NCI-H2107 treated with DMSO at 0.1 percent for 48 hours (cell line): ENCODE measurements at regions not wholly inside any gene's neighbourhood (a gene's known extent, or its start where the extent isn't known, plus 50 kb on each side); places are given as distances from the start of the nearest gene placed in this dataset.
"Not testable (repeated sequence)": the region's sequence is repeated elsewhere in the genome, so short reads cannot be mapped to it uniquely, and the experiment has no call there.

Experiments
- DNase-seq: peaks from one replicate; lab custom pipeline; 2025; ENCODE audit not compliant: unreplicated experiment; lab: John Stamatoyannopoulos, UW

DNA sequence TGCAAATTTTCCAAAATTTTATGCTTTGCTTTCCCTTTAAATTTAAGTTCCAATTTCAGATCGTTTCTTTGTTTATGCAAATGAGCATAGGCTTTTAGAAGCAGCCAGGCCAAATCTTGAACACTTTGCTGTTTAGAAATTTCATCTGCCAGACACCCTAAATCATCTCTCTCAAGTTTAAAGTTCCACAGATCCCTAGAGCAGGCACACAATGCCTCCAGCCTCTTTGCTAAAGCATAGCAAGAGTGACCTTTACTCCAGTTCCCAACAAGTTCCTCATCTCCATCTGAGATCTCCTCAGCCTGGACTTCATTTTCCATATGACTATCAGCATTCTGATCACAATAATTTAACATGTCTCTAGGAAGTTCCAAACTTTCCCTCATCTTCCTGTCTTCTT, 254.5 kb downstream of the DLL1 start:
- DNase-seq, result not testable (repeated sequence)

DNA sequence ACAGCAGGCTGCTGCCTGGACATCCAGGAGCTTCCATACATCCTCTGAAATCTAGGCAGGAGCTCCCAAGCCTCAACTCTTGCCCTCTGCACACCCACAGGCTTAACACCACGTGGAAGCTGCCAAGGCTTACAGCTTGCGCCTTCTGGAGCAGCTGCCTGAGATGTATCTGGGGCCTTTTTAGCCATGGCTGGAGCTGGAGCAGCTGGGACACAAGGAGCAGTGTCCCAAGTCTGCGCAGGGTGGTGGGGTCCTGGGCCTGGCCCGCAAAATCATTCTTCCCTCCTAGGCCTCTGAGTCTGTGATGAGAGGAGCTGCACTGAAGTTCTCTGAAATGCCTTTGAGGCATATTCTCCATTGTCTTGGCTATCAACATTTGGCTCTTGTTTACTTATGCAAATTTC, 255.0 kb downstream of the DLL1 start:
- DNase-seq, result no peak

DNA sequence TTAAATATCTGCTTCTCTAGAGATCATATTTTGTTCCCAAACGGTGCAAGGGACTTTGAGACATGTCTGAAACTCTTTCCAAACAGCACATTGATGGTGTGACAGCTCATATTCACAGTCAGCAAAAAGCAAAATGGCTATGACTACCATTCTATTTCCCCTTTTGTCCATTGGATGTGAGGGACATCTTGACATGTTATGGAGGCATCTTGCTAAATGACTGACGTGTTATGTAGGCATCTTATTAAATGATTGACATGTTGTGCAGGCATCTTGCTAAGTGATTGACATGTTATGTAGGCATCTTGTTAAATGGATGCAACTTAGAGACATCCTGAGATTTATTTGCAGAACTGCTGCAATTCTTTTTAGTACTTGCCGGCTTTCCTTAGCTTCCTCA, 255.8 kb downstream of the DLL1 start:
- no peak for DNase-seq

DNA sequence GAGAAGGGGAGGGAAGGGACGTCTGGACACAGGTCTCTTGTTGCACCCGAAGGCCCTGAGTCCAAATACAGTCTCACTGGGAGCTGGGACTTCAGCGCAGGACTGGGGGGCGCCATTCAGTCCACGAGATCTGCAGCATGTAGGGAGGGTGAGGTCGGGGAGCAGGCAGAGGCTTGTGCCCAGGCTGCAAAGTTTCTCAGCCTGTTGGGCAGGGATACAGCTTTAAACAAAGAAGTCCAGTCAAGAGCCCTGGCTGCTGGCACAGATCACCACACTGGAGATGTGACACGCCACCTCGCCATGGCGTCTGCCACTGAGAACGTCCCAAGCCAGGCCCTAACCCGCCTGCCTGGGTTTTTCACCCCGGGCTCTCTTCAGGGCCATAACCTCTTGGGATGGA, 256.6 kb downstream of the DLL1 start:
- DNase-seq, result no peak

DNA sequence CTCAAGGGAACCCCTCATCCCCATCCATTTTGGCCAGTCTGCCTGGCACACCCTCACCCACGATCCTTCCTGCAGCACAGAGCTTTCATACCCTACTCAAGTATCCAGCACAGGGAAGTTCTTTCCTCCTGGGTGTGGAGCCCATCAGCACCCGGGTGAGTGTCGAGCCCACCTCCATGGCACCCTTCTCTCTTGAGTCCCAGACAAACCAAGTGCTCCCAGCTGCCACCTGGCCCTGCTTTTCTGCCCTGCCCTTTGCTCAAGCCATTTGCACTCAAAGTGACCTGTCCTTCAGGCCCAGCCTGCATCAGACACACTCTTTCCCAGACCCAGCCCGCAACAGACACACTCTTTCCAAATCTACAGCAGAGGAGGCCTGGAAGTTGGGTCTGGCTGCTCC, 257.2 kb downstream of the DLL1 start:
- no peak for DNase-seq

DNA sequence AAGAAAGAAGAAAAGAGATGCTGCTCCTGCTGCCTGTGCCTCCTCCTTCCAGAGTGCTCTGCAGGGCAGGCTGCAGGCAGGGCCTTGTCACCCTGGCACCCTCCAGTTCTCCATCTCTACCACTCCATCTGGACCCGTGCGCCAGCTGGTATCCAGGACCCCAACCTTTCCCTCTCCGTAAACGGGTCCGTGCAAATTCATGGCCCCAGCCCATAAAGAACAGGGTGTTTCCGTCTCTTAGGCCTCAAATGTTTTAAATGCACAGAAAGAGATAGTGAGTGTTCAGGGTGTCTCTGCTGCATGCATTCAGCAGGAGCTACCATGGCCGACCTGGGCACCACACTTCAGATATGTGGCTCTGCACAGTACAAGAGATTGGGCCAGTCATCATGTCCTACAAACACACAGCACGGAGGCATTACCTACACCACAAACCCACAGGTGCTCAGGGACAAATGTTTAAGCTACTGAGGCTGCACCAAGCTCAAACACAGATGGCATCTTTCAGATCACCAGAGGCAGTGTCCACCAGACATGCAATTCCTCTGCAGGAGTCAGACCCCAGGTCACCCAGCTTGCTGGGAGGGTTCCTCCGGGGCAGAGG, 258.1 kb downstream of the DLL1 start:
- DNase-seq, result no peak

DNA sequence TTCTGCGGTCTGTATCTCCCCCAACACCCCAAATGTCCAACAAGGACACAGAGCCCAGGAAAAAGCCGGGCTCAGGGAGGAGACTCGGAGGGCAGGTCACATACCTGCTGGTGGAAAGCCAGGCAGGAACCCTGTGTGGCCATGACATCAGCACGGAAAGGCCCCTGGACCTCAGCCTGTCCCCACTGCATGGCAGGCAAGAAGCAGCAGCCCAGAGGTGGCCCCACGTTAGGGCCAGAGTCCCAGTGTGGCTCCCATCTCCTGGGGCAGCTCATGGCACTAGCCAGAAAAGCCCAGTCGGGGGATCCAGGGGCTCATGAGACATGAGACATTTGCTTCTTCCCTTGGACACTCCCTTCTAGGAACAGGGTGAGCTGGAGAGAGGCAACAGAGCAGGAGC, 258.7 kb downstream of the DLL1 start:
- DNase-seq, result no peak

DNA sequence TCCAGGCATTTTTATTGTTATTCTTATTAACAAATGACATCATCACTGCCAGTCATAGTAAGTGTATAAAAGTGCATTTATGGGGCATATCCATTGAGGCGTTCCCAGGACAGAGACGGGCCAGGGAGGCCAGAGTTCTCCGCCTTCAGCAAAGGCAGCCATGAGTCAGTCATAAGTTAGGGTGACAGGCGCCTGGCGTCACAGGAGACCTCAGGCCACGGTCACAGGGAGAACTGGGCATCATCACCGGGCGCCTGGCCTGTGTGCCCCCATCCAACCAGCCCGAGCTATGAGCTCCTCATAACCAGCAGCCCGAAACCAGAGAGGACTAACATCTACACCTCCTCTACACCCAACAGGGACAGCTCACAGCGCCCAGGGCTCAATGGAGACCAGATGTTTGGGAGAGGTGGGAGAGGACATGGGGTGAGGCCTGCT, 259.2 kb downstream of the DLL1 start:
- DNase-seq, result no peak

DNA sequence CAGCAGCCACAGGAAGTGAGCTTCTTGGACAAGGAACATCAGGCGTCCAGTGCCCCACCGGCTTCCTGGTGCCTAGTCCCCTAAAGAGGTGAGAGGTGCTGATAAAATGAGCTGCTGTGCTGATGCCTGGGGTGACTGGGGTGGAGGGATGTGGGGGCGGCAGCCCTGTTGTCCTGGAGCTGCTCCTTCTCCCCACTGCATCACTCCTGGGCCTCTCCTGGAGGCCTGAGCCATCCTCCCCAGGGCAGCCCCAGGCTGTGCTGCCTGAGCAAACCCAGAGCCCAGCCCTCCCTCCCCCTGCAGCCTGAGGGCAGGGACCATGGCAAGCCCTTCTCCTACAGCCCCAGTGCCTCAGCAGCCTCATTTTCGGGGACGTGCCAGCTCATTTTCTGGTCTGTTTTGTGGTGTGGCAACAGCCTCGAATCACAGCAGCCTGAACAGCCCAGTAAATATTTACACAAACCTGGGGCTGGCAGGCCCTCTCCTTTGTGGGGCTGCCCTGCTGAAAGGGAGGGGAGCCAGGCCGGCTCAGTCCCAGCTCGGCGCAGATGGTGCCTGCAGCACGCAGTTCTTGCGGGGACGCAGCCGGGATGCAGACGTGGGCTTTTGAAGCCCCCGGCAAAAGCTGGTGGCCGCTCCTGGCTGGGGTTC, 259.9 kb downstream of the DLL1 start:
- peak; percentile 30 for DNase-seq

DNA sequence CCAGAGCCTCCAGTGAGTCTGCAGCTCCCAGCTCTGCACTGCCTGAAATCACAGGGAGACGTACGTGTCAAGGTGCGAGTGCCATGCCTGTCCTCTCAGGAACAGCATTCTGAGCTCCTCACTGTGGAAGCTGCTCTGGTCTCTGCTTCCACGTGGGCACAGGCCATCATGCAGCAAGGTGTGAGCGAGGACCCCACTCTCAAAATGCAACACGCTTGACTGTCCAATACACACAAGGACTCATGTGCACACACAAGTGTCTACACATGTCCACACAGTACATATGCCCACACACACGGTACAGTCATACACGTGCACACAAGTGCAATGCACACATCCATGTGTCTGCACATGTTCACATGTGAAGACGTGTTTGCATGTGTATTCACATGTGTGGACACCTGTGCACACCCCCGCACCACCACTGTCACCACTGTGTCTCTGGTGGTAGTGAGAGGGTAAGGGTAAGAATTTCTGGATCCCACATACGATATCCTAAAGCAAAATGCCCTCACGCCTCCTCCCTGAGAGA, 260.5 kb downstream of the DLL1 start:
- no peak for DNase-seq

DNA sequence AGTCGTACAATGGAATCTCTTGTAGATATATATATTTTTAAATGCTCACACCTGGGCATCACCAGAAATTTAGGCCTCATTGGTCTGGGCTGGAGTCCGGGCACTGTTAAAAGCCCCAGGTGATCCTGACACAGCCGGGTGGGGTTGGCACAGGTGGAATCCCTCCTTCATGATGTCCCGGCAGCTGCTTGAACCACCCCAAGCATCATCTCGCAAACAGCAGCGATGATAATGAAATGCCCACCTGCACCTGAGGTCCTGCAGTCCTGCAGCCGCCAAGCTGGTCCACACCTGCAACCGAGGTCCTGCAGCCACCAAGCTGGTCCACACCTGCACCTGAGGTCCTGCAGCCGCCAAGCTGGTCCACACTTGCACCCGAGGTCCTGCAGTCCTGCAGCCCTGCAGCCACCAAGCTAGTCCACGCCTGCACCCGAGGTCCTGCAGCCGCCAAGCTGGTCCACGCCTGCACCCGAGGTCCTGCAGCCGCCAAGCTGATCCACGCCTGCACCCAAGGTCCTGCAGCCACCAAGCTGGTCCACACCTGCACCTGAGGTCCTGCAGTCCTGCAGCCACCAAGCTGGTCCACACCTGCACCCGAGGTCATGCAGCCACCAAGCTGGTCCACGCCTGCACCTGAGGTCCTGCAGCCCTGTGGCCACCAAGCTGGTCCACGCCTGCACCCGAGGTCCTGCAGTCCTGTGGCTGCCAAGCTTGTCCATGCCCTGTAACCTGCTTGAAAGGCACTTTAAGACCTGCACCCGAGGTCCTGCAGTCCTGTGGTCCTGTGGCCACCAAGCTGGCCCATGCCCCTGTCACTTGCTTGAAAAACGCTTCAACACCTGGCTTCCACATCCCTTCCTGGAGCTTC, 261.2 kb downstream of the DLL1 start:
- no peak for DNase-seq

DNA sequence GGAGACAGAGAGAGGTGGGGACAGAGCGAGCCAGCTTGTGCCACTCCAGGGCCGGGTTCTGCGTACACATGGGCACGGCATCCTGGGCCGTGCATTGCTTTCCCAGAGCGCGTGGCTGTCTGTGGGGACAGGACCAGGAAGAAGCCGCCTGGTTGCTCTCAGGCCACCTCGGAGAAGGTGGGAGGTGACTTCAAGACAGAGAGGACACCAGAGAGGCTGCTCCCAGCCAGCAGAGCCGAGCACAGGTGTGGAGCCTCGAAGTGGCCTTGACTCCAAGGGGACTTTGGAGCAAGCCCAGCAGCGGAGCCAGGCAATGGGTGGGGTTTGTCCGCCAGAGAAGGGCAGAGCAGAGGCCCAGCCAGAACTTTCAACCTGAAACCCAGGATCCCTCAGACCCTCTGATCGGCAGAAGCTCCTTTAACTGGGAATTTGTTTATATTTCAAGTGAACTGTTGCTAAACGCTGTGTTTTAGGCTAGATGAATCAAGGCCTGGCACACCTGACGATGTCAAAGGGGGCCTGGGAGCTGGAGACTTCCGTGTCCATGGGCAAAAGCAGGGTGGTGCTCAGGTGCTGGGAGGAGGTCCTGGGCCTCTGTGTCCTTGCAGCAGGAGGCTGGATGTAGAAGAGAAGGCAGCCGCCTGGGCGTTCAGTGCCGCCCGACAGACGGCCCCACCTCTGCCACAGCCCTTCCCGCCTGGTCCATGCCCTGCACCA, 262.1 kb downstream of the DLL1 start:
- no peak for DNase-seq

DNA sequence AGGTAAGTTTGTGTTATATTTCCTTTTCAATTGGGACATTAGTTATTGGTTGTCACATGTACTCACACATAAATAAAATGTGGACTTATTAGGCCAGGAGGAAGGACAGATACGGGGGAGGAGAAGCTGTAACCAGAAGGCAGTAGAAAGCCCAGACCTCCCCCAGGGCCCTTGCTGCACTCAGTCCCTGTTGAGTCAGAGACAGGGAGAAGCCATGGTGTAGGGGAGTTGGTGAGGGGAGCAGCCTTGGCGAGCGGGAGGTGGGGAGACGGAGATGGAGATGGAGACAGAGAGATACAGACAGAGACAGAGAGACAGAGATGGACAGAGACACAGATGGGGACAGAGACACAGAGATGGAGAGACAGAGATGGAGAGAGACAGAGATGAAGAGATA, 263.2 kb downstream of the DLL1 start:
- no peak for DNase-seq

DNA sequence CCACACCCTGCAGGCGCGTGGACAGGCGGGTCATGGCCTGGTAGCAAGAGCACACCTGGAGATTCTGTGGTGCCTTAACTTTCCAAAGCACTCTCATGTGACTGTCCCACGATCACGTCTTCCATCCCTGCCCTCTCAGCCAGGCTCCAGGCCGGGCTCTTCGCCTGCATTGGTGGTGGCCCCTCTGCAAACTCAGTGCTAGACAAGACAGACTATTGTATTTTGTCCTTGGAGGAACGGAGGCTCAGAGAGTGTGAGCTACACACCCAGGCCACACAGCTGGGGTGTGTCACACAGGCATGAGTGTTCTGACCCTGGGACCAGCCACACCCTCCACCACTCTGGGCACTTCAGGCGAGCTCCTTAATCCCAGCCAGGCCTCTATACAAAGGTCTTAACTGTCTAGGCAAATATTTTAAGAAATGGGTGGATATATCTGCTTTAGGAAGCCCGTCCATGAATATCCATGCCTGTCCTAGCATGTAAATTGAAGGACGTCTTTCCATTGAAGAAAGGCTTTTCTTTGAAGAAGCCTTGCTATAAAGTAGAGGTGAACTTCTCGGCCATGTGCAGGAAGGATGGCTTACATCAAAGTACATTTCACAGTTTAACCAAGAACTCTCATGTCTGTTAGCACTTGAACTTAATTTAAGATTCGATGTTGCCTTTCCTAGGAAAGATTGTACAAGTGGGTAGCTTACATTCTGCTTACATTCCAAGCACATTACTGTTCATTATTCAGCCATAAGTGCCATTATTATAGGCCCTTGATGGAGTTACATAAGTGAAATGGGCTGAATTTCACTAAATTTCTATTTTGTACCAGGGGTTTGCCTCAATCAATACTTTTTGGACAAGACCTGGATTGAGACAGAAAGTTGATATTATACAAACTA, 263.9 kb downstream of the DLL1 start:
- no peak for DNase-seq

DNA sequence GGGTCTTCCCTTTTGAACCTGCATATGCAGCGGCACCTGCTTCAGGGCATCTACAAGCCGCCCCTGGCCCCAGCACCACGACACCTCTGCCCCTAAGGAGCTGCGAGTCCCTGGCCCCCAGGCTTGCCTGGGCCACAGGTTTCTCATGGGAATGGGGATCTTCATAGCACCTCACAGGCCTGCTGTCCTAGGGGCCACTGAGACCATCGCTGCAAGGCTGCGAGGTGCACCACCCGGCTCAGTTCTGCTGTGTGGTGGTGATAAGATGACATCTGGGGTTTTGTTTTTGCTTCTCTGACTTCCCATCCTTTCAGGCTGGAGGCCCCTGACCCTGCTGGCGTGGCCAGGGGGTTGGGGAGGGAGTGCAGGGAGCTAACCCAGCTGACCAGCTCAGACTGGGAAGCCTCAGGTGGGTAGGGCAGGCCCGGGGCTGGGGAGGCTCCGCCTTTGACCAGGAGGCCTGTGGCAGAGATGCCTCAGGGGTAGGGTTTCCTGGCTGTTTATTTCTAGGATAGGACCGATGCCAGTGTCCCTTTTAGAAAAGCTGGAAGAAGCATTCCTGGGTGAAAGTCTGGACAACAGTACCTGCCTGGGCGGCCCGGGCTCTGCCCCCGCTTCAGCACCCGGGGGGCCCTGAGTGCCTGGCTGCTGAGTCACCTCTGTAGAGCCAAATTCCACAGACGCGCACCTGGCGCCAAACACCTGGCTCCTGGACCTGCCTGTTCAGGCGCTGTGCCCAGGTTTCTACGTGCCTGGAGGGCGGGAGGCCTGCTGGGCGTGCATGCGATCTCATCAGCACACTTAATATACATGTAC, 264.7 kb downstream of the DLL1 start:
- DNase-seq, result peak; percentile 54

DNA sequence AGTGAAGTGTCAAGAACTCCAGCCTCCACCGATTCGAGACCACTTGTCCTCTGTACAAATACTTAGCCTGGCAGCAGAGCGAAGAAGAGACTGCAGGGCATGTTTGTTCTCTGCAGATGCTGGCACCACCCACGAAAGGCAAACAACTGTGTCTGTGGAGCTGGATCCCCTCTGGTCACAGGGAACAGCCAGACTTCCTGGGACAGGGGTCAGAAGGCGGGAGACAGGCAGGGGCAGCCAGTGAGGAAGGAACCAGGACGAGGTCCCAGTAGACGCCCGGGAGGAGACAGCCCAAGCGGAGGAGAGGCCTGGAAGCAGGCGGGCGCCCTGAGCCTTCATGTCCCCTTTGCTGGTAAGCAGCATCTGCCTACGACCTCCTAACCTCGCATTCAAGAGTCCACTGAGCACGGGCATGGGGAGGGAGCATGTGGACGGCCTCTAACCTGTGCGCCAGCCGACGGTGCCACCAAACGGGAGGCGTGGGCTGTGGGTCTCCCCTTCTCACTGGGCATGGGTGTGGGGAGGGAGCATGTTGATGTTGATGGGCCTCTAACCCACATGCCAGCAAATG, 265.5 kb downstream of the DLL1 start:
- peak; percentile 12 for DNase-seq

DNA sequence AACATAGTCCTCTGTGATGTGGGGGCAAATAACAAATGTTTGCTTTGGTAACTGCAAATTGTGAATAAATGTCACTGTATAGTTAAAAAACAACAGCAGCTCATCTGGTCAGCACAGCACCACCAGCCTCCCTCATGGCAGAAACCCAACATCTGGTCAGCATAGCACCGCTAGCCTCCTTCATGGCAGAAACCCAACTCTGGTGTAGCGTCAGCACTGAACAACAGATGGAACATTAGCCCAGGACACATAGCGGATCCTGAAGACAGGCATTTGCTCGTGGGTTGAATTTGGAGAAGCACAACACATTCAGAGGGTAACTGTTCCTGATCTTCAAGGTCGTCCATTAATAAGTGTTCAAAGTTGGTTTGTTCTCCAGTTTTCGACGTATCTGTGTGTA, 265.9 kb downstream of the DLL1 start:
- no peak for DNase-seq

DNA sequence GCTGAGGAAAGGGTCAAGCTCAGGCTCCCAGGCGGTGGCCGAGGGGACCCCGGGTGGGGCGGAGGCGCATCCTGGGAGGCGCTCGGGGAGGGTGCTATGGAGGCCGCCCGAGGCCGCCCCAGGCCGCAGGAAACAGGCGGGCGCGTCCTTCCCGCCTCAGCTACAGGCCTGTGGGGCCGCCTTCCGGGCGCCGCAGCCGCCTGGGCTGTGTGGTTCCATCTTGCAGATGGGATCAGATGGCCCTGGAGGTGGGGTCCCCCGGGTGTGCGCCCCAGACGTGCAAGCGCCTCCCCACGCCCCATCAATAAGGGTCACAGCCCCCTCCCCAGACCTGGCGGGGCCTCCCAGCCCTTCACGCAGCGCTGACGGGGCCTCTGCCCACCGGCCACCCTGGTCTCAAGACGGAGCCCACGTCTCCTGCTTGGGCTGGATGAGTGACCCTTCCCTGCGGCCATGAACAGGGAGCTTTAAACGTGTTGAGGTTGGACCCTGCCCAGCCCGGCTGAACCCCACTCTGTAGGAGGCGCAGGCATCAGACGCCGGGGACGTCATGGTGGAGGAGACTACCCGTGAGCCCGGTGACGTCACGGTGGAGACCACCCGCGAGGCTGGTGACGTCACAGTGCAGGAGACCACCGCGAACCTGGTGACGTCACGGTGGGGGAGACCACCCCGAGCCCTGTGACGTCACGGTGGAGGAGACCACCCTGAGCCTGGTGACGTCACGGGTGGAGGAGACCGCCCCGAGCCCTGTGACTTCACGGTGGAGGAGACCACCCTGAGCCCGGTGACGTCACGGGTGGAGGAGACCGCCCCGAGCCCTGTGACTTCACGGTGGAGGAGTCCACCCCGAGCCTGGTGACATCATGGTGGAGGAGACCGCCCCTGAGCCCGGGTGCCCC, 267.0 kb downstream of the DLL1 start:
- no peak for DNase-seq
